OCI-LY3 (cell line): ENCODE measurements at regions not wholly inside any gene's neighbourhood (a gene's known extent, or its start where the extent isn't known, plus 50 kb on each side); places are given as distances from the start of the nearest gene placed in this dataset.

ENCODE experiments used
- H2AFZ ChIP-seq: fragments of 200-600, 300-600 bp; shearing (Covaris generic); 2 replicates; pipeline ENCODE4 v1.6.0; 2014; ENCODE audit warnings: antibody characterized with exemption, low read depth, low read length
- H3K27ac ChIP-seq: fragments of 200-600, 300-600 bp; sonication (generic); 2 replicates; pipeline ENCODE4 v1.5.1; 2014; ENCODE audit warnings: mild to moderate bottlenecking, low read length, moderate library complexity, mixed read lengths
- H3K27me3 ChIP-seq: fragments of 200-600, 300-600 bp; sonication (generic); 2 replicates; pipeline ENCODE4 v1.6.1; 2014; ENCODE audit warnings: low read depth, low read length, mixed read lengths
- H3K36me3 ChIP-seq: fragments of 200-600, 300-600 bp; sonication (generic); replicated peaks from 2 replicates; pipeline ENCODE3; 2014; ENCODE audit warnings: low read depth, low read length, mixed read lengths
- H3K4me1 ChIP-seq: fragments of 300-600, 200-600 bp; sonication (generic); 2 replicates; pipeline ENCODE4 v1.6.1; 2014; ENCODE audit warnings: low read length, mixed read lengths
- H3K4me2 ChIP-seq: fragments of 200-600, 300-600 bp; sonication (generic); 2 replicates; pipeline ENCODE4 v1.6.1; 2014; ENCODE audit warnings: low read length, mixed read lengths
- H3K4me3 ChIP-seq: fragments of 300-600, 200-600 bp; sonication (generic); 2 replicates; pipeline ENCODE4 v1.5.1; 2014; ENCODE audit warnings: antibody characterized with exemption, mild to moderate bottlenecking, low read length, moderate library complexity
- H3K79me2 ChIP-seq: fragments of 300-600, 200-600 bp; shearing (Covaris generic); 2 replicates; pipeline ENCODE4 v1.6.1; 2014; ENCODE audit warnings: mild to moderate bottlenecking, low read length, mixed read lengths
- H3K9ac ChIP-seq: fragments of 300-600, 200-600 bp; shearing (Covaris generic); 2 replicates; pipeline ENCODE4 v1.6.0; 2014; ENCODE audit warnings: mild to moderate bottlenecking, low read length, moderate library complexity
- H3K9me3 ChIP-seq: fragments of 200-600, 300-600 bp; shearing (Covaris generic); 2 replicates; pipeline ENCODE4 v1.6.1; 2014; ENCODE audit warnings: low read length, mixed read lengths; ENCODE audit not compliant: insufficient read depth
- H4K20me1 ChIP-seq: fragments of 200-600, 300-600 bp; sonication (generic); 2 replicates; pipeline ENCODE4 v1.6.1; 2016; ENCODE audit warnings: low read length, mixed read lengths; ENCODE audit not compliant: insufficient read depth
- EZH2phosphoT487 ChIP-seq: fragments of 200-600 bp; shearing (Covaris generic); IDR thresholded peaks from 2 replicates; pipeline ENCODE4 v1.6.1; 2018; ENCODE audit warnings: antibody characterized with exemption, mixed run types, low read depth
- TF ChIP-seq, protein P1 (sequence below): fragments of 200-600, 300-600 bp; sonication (generic); IDR thresholded peaks from 2 replicates; pipeline ENCODE4 v1.5.1; 2014; ENCODE audit warnings: antibody characterized with exemption, low read length, low read depth

DNA sequence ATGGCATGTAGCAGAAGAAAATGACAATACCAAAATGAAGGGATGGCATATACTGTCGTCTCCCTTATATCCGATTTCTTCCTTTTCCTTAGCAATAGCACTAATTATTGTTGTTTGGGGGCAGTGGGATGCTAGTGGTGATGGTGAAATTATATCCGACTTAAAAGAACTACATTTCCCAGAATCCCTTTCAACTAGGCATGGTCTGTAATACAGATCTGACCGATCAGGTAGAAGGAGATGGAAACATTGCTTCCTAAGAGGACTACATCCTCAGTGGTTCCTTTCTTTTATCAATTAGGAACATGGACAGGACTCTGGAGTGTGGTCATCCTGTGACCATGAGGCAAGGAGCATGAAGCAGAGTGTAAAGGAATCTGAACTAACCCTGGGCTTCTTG, 532.6 kb downstream of the CBLN4 start:
- TF ChIP-seq, protein P1, sequence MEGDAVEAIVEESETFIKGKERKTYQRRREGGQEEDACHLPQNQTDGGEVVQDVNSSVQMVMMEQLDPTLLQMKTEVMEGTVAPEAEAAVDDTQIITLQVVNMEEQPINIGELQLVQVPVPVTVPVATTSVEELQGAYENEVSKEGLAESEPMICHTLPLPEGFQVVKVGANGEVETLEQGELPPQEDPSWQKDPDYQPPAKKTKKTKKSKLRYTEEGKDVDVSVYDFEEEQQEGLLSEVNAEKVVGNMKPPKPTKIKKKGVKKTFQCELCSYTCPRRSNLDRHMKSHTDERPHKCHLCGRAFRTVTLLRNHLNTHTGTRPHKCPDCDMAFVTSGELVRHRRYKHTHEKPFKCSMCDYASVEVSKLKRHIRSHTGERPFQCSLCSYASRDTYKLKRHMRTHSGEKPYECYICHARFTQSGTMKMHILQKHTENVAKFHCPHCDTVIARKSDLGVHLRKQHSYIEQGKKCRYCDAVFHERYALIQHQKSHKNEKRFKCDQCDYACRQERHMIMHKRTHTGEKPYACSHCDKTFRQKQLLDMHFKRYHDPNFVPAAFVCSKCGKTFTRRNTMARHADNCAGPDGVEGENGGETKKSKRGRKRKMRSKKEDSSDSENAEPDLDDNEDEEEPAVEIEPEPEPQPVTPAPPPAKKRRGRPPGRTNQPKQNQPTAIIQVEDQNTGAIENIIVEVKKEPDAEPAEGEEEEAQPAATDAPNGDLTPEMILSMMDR, result no peak
- TF ChIP-seq EZH2phosphoT487, result no peak
- no peaks in the 10 kb centered on the region for H4K20me1 ChIP-seq
- H3K4me1 ChIP-seq, result no peaks in the 10 kb centered on the region
- no peak overlapping the region for H3K4me2 ChIP-seq
- no peak overlapping the region for H2AFZ ChIP-seq
- peaks cover 3% of the 10 kb centered on the region; the same call in 1 of the 2 replicates for H3K27me3 ChIP-seq
- H3K9ac ChIP-seq, result no peak overlapping the region
- no peak overlapping the region for H3K27ac ChIP-seq
- no peaks in the 10 kb centered on the region for H3K79me2 ChIP-seq
- H3K36me3 ChIP-seq, result no peaks in the 10 kb centered on the region
- H3K4me3 ChIP-seq, result no peak overlapping the region
- H3K9me3 ChIP-seq, result no peaks in the 10 kb centered on the region

DNA sequence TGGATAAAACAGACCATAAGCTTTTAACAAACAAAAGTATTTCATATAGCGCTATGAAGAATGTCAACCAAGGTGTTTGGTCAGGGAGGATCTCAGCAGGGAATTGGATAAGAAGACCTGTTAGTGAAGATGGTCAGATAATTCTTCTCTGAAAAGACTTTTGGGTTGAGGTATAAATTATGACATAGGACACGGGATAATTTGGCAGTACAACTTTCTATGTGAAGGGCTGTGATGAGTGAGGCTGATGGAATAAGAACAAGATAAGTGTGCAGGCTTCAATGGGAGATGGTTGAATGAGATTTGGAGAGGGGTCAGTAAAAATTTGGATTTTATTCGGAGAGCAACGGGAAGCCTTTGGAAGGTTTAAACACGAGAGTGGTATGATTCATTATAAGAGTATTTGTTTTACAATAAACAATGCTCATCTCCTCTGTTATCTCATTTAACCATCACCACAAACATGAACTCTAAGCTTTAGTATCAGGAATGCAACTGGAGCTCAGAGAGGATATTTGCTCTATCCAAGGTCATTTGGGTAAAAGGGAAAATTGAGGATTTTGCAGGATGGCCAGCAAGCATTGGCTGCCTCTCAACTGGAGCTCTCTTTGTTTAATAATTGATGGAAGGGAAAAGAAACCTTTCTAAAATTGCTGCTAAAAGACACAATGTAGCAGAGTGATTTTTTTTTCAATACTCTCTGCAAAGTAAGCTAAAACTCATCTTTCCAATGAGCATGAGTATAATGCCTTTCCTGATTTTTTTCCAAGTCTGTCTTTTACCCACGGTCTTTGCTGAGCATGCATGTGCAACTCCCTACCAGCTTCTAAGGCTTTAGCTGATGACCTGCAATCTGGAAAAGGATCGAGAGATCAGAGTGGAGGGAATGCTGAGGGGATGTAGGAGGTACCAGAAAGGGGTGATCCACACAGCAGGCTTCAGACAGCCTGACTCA, 534.0 kb downstream of the CBLN4 start:
- H3K9ac ChIP-seq, result no peak overlapping the region
- H3K79me2 ChIP-seq, result no peaks in the 10 kb centered on the region
- H3K4me1 ChIP-seq, result no peaks in the 10 kb centered on the region
- H3K4me3 ChIP-seq, result no peak overlapping the region
- no peak overlapping the region for H2AFZ ChIP-seq
- H3K9me3 ChIP-seq, result no peaks in the 10 kb centered on the region
- H3K27me3 ChIP-seq, result peaks cover 9% of the 10 kb centered on the region
- no peak for TF ChIP-seq EZH2phosphoT487
- TF ChIP-seq, protein P1, result no peak
- H3K27ac ChIP-seq, result no peak overlapping the region
- H3K4me2 ChIP-seq, result no peak overlapping the region
- H3K36me3 ChIP-seq, result no peaks in the 10 kb centered on the region
- no peaks in the 10 kb centered on the region for H4K20me1 ChIP-seq

DNA sequence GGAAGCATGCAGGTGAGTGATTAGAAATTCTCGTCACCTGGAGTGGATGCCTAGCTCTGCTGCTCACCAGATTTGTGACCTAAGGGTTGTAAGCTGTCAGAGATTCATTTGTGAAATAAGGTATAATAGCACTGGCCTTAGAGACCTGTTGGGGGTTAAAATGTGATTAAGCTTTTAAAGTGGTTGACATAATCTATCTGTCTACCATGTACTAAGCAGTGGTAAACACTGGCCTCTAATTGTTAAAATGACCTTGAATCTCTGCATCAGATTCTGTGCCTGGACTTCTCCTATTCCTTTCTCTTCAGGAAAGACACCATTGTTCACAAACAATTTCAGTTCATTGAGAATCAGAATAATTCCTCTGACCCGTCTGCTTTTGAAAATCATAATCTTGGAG, 536.2 kb downstream of the CBLN4 start:
- Histone ChIP-seq H3K36me3 (no peaks in the 10 kb centered on the region), H3K4me1 (no peaks in the 10 kb centered on the region), H4K20me1 (no peaks in the 10 kb centered on the region), H3K9me3 (no peaks in the 10 kb centered on the region), H3K79me2 (no peaks in the 10 kb centered on the region), H2AFZ (no peak overlapping the region), H3K27ac (no peak overlapping the region), H3K4me3 (no peak overlapping the region), H3K27me3 (peaks cover 9% of the 10 kb centered on the region), H3K9ac (no peak overlapping the region), H3K4me2 (no peak overlapping the region)
- TF ChIP-seq, protein P1, result no peak
- no peak for TF ChIP-seq EZH2phosphoT487

DNA sequence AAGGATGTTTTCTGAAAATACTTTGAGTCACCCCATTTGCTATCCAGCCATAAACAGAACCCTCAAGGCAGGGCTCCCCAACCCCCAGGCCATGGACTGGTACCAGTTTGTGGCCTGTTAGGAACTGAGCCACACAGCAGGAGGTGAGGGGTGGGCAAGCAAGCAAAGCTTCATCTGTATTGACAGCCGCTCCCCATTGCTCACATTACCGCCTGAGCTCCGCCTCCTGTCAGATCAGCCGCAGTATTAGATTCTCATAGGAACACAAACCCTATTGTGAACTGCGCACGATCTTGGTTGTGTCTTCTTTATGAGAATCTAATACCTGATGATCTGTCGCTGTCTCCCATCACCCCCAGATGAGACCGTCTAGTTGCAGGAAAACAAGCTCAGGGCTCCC, 543.8 kb downstream of the CBLN4 start:
- TF ChIP-seq EZH2phosphoT487, result no peak
- TF ChIP-seq, protein P1, result no peak
- H4K20me1 ChIP-seq, result no peaks in the 10 kb centered on the region
- H3K9ac ChIP-seq, result no peak overlapping the region

More for the DNA sequence above, 543.8 kb downstream of the CBLN4 start:
- Histone ChIP-seq H3K9me3 (no peaks in the 10 kb centered on the region), H3K27ac (no peak overlapping the region), H3K27me3 (peaks cover 4% of the 10 kb centered on the region; the same call in 1 of the 2 replicates), H3K4me3 (no peak overlapping the region), H3K79me2 (no peaks in the 10 kb centered on the region), H2AFZ (no peak overlapping the region), H3K4me2 (no peak overlapping the region), H3K4me1 (no peaks in the 10 kb centered on the region), H3K36me3 (no peaks in the 10 kb centered on the region)
